HG02970 (cell line): ENCODE measurements at regions not wholly inside any gene's neighbourhood (a gene's known extent, or its start where the extent isn't known, plus 50 kb on each side); places are given as distances from the start of the nearest gene placed in this dataset.
"Not testable (repeated sequence)": the region's sequence is repeated elsewhere in the genome, so short reads cannot be mapped to it uniquely, and the experiment has no call there.

Experiments
- ATAC-seq: cut with Tn5 transposase; IDR thresholded peaks from one replicate; pipeline ENCODE4 v1.9.1; 2021; ENCODE audit warnings: mild to moderate bottlenecking, moderate library complexity, moderate number of reproducible peaks; ENCODE audit not compliant: unreplicated experiment, low FRiP score

DNA sequence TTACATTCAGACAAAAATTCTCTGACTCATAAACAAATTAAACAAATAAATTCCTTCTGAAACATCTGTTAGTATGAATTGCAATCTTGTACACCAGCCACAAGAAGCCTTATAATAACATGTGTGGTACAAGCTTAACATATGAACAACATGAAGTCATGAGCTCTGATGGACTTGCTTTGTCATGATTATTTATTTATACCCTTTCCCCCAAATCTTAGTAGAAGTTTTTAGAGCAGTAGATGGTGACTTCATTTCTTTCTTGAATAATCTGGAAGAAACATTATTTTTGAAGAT, 633.4 kb downstream of the EPHA3 start:
- ATAC-seq: no peak

DNA sequence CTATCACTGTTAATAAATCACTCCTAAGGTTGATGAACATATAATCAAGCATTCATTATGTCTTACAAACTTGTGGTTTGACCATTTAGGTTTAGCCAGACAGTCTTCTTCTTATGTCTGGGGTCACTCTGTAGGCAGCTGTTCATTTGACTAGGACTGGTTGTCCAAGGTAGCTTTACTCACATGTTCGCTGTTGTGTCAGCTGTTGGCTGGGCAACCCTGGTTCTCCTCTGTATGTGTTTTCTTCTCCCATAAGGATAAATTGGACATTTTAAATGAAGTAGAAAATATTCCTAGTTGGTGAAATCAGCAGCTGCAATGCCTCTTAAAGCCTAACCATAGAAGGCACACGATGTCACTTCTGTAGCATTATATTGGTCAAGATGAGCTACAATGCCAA, 635.1 kb downstream of the EPHA3 start:
- no peak for ATAC-seq

DNA sequence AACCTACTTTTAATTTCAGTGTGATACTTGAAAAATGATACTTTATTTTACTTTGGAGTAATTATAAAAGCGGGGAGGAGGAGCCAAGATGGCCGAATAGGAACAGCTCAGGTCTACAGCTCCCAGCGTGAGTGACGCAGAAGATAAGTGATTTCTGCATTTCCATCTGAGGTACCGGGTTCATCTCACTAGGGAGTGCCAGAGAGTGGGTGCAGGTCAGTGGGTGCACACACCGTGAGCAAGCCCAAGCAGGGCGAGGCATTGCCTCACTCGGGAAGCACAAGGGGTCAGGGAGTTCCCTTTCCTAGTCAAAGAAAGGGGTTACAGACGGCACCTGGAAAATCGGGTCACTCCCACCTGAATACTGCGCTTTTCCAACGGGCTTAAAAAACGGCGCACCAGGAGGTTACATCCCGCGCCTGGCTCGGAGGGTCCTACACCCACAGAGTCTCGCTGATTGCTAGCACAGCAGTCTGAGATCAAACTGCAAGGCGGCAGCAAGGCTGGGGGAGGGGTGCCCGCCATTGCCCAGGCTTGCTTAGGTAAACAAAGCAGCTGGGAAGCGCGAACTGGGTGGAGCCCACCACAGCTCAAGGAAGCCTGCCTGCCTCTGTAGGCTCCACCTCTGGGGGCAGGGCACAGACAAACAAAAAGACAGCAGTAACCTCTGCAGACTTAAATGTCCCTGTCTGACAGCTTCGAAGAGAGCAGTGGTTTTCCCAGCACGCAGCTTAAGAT, 640.3 kb downstream of the EPHA3 start:
- ATAC-seq: not testable (repeated sequence)

DNA sequence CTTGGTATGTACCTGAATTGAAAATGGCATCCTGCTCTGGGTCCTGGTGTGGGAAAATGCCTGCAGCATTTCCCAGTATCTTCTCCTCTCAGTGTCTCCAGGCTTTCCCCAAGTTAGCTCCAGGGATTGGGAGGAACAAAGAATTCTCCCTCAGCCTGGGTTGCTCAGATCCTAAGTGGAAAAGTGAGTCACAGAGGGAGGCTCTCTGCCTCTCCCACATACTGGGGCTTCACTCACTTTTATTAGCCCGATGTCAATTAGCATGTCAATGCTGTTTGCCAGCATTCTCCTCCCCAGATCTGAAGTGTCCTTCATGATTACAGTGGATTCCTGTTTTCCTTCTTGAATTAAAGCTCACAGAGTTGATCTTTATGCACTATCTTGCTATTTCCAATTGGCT, 655.0 kb downstream of the EPHA3 start:
- no peak for ATAC-seq

DNA sequence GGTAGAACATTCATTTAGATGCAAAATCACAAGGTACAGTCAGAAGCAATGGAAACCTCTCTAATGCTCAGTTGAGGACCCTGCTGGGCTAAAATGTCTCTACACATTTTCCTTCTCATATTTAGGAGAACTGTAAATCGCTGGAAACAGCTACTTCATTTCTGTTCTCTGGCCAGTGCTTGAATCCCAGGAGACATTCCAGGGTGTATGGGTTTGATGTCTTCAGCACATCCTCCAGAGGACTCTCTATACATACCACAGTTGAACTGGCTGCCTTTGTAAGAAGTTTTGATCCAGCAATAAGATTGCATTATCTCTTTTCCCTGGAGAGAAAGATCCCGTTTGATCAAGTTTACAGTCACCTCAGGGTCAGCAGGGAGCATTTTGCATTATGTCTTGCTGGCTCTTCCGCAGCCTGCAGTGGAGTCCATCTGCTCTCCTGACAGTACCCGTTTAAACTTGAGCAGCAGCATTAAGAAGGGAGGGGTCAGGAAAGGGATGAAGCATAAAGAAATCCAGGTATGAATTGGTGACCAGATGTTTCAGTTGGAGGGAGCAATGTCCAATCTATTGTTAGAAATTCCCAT, 676.0 kb downstream of the EPHA3 start:
- no peak for ATAC-seq

DNA sequence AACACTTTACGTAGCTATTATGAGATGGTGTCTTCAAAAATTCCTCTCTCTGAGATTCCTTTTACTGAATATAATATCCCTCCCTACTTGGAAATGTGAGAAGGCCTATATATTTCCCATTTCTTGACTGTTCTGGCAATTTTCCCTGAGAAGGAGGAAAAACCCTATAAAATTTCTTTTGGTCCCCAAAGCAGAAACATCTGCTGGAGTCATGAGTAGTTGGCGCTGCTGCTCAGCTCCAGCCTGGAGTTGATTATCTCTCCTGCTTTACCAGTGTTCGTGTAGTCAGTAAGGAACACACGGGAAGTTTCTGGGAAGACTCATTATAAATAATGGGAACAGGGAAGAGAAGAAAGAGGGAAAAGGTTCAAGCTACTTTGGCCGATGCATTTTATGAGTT, 680.1 kb downstream of the EPHA3 start:
- no peak for ATAC-seq

DNA sequence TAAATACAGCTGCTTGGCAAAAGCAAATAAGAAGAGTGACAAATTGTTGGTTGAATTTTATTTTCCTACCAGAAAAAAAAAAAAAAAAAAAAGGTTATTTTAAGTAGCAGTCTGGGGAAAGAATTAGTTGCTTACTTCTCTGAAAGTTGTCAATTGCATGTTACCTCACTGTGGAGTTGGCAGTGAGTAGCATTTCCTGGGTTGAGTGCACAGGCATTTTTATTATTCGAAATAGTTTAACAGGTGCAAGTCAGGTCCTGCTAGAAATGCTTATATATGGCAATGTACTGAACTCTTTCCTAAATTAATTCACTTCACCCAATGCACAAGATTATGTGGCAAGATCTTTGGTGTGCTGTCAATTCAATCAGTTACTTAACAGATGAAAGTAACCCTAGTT, 680.6 kb downstream of the EPHA3 start:
- no peak for ATAC-seq

DNA sequence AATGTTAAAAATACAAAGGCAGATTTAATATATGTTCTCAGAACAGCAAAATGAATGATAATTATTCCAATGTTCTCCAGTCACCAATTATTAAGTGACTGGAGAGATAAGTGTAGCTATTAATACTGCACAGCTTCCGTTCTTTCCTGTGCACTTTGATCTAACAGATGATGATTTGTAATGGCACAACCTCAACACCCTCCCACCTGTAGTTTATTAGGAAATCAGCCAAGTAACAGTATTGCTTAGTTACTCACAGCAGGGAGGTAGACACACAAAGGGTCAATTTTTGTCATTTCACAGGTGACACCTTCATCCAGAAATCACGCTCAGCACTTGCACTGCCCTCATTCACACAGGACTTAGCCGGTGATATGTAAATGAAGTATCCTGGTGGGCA, 688.1 kb downstream of the EPHA3 start:
- no peak for ATAC-seq

DNA sequence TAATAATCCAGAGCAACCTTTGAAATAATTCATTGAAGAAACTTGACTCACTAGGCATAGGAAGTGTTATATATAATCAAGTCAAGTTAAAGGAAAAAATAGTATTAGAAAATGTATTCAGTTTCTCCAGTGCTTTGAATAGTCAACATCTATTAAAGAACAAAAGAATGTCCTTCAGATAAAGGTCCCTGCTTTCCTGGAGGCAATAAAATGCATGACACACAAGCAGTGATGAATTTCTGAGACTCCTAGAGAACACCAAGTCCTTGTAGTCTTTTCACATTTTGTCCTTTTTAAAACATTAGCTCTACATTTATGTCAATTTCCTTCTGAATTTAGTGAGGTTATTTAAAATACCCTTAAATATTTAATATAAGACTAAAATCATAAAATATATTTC, 695.5 kb downstream of the EPHA3 start:
- no peak for ATAC-seq

DNA sequence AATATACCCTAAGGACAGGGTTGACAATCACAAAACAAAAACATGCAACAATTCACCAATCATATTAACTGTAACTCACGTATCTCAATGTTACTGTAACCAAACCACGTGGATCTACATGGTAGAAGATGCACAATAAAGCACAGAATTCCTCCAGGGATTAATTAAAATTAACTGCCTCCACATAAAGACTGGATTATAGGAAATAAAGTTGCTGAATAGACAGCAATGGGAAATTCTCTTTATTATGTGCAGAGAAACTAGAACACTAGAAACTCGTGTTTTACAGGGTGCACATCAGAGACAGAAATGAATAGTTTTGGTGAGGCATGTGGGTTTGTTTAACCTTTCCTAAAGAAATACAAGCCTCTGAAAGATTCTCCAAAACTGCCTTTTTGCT, 696.3 kb downstream of the EPHA3 start:
- no peak for ATAC-seq

DNA sequence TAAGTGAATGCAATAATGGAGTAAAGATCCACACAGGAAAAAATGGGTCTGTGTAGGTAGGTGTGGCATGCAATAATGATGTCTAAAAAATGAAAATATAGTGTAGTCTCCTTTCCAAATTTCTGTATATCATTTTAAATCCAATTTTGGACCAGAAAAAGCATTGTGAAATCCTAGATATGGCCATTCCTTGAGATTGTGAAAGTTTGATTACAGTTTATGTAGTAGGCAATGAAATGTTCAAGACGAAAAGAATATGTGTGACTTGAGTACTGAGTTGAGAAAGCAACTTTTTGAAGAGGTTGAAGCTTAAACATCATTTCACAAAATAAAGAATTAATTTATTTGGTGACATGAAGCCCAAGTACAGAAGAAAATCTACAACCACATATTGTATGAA, 698.7 kb downstream of the EPHA3 start:
- no peak for ATAC-seq

DNA sequence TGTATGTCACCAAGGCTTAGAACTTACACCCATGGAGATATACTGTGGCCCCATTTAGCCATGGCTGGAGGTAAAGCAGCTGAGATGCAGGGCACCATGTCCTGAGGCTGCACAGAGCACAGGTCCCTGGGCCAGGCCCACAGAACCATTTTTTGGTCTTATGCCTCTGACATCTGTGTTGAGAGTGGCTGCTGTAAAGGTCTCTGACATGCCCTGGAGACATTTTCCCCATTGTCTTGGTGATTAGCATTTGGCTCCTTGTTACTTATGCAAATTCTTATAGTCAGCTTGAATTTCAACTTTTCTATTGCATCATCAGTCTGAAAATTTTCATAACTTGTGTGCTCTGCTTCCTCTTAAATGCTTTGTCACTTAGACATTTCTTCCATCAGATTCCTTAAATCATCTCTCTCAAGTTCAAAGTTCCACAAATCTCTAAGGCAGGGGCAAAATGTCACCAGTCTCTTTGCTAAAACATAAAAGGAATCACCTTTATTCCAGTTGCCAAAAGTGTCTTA, 701.3 kb downstream of the EPHA3 start:
- ATAC-seq: no peak

DNA sequence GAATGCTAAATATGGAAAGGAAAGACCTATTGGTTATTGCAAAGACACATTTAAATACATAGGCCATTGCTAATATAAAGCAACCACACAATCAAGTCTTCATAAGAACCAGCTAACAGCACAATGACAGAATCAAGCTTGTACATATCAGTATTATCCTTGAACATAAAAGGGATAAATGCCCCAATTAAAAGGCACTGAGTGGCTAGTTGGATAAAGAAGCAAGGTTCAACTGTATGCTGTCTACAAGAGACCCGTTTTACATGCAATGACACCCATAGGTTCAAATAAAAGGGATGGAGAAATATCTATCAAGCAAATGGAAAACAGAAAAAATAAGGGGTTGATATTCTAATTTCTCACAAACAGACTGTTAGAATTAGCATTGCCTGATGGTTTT, 706.1 kb downstream of the EPHA3 start:
- no peak for ATAC-seq

DNA sequence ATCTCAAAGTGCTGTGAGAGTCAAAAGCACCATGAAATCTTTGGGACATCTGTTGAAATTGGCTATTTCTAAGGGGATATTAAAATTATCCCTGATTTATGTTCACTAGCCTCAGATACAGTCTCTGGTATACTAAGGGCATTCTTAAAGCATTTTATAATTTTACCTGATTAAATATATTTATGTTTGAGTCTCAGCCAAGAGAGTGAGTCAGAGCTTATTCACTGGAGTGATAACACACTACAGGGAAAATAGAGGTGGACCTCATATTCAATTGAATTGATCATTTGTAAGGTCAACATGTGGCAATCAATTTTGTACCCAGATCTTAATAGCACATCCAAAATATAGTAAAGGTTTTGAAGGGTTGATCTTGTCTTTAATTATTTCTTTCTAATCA, 733.6 kb downstream of the EPHA3 start:
- ATAC-seq: no peak

DNA sequence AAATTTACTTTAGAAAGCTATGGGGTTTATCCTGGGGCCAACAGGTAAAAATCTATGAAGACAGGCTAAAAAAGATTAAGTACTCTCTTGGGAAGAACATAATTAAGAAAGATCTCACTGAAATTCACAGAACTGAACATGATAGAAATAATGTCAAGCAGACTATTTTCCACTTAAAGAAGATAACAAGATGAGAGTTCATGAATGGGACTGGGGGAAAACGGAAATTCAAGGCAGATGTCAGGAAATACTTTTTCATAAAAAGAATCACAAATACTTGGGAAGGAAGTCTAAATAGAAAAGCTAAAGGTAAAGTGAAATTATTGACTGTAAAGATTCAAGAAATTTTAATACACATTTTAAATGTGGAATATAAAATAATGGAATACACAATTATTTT, 737.6 kb downstream of the EPHA3 start:
- no peak for ATAC-seq

DNA sequence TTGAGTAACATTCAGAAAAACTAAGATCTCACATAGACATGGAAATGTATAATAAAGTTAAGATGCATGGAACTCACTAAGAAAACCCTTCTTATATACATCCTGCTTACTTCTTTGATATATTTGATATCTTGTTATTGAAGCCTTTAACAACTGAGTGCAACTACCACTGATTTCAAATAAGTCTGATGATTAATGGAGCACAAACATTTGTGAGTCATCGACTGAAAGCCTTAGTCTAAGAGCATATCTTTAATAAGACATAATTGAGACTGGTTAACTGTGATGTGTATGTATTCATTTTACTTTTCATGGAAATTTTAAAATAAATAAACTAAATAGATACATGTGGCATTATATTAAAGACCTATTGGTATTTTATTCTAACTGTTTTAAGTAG, 740.5 kb downstream of the EPHA3 start:
- no peak for ATAC-seq

DNA sequence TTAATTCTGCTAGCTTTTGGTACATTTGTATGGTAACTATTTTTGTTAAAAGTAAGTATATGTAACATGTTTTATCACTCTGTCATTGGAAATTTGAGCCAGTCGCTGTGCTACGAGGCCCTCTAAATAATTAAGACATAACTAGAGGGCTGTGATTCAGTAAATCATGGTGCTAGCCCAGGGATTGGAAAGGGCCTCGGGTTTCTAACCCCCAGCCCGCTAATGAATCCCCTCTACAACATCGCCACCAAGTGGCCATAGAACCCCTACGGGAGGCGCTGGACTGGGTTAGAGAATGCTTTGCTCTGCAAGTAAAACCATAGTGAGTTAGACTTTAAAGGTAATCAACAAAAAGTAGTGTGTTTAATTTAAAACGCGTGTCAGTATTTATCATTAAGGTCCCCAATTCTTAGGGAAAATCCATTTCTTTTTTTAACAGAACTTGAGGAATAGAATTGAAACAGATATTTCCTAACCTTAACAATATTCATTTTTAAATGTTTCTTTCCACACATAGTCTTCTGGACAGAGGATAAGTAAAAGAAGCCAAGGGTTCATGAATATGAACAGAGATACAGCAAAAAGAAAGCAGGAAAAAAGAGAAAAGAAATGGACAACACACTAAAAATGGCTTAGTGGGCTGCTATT, 744.7 kb downstream of the EPHA3 start:
- ATAC-seq: no peak

DNA sequence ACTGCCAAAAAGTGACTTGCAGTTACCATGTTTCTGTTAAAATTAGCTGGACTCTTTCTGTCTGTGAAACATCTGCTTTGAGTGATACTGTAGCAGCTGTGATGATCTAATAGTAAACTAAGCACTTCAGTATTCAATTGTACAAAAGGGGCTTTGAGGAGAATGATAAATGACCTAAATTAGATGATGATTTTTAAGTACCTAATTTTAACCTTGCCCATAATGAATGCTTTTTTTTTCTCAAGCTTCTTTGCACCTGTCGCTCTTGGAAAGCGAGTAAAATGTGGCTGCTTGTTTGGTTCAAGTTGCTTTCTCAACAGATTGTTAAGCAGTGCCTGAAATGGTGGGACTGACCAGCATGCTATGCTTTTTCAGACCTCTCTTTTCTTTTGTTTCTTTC, 752.3 kb downstream of the EPHA3 start:
- no peak for ATAC-seq

DNA sequence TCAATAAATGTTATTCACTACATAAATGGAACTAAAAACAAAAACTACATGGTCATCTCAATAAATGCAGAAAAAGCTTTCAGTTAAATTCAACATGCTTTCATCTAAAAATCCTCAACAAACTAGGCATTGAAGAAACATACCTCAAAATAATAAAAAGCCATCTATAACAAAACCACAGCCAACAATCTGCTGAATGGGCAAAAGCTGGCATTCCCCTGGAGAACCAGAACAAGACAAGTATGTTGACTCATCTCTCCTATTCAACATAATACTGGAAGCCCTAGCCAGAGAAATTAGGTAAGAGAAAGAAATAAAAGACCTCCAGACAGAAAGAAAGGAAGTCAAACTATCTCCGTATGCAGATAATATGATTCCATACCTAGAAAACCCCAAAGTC, 759.9 kb downstream of the EPHA3 start:
- ATAC-seq: no peak

DNA sequence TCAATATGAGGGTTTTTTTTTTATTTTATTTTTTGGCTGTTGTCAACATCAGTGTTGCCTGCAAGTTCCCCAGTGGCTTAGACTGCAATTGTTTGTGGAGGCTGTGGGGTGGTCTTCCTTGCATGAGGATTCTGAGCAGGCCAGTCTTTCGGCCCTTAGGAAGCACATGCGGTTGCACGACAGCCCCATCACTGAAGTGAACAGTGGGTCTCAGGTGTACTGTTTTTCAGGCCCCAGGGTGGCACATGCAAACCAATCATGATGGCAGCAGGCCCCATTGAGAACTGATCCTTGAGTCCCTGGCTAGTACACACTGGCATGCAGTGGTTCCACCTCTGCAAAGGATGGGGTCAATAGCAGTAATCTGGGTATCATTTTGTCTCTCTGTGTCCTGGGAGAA, 768.7 kb downstream of the EPHA3 start:
- no peak for ATAC-seq

DNA sequence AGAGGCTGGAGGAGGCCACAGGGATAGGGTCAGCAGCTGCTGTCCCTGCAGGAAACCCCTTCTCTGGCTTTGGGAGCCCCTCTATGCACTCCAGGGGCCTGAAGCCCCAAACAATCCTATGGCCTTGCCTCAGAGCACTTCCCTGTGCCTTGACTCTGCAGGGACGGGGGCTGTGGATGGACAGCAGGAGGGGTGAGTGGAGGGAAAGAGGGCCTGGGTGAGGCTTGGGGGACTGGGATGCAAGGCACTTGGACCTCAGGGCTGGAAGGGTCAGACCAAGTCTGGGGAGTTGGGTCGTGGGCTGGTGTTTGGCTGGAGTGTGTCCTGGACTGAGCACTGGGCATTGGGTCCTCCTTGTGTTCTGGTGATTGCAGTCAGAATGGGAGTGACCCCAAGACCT, 769.8 kb downstream of the EPHA3 start:
- no peak for ATAC-seq

DNA sequence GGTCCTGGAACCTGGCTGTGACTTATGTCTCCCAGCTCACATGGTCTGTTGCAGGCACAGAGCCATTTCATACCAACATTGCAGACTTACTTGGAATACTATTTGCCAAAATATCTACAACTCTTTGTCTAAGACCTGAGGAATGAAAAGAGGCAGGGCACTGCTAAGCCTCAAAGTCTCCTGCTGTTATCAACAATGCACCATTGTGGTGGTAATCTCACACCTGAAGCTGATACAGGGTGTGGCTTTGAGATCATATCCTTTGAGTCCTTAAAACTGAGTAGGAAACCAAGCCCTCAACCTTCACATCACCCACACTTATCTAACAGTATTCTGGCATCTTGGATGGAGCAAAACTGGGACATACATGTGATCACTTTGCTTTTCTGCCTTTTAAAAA, 782.0 kb downstream of the EPHA3 start:
- ATAC-seq: no peak
